ENCODE measurements at regions not wholly inside any gene's neighbourhood (a gene's known extent, or its start where the extent isn't known, plus 50 kb on each side); places are given as distances from the start of the nearest gene placed in this dataset.

- TF ChIP-seq CTCF (IDR thresholded peaks at IDR 0.05), result no peak
- TF ChIP-seq POLR2A (IDR thresholded peaks at IDR 0.05), result no peak
- no peak for TF ChIP-seq EP300 (IDR thresholded peaks at IDR 0.05)
These were observed 409.6 kb upstream of the USP24 start for GRCh38 chr1:55624766-55625165.

Measured in ovary (tissue), 3 donors.